ENCODE measurements at regions not wholly inside any gene's neighbourhood (a gene's known extent, or its start where the extent isn't known, plus 50 kb on each side); places are given as distances from the start of the nearest gene placed in this dataset.
"Not testable (repeated sequence)": the region's sequence is repeated elsewhere in the genome, so short reads cannot be mapped to it uniquely, and the experiment has no call there.

DNA sequence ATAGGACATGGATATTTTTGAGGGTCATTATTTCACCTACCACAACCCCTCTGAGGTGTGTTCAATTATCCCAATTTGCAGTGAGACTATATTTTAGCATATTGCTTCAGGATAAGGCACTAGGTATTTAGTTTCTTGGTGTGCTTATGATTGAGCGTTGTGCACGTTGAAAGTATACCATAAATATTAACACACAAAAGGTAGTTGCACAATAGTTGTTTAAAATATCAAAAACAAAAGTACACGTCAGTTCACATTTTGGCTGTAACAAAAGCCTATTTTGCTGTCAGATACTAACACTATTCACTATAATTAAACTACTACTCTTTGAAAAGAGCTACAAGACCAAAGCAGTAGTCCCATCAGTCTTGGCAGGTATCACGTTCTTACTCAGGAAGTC, 367.5 kb downstream of the DSC3 start:
- TF ChIP-seq, protein P1, sequence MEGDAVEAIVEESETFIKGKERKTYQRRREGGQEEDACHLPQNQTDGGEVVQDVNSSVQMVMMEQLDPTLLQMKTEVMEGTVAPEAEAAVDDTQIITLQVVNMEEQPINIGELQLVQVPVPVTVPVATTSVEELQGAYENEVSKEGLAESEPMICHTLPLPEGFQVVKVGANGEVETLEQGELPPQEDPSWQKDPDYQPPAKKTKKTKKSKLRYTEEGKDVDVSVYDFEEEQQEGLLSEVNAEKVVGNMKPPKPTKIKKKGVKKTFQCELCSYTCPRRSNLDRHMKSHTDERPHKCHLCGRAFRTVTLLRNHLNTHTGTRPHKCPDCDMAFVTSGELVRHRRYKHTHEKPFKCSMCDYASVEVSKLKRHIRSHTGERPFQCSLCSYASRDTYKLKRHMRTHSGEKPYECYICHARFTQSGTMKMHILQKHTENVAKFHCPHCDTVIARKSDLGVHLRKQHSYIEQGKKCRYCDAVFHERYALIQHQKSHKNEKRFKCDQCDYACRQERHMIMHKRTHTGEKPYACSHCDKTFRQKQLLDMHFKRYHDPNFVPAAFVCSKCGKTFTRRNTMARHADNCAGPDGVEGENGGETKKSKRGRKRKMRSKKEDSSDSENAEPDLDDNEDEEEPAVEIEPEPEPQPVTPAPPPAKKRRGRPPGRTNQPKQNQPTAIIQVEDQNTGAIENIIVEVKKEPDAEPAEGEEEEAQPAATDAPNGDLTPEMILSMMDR (IDR thresholded peaks at IDR 0.05; ENCODE audit: low read depth, low read length): no peak
- no peak overlapping the region for H3K4me3 ChIP-seq (replicated peaks in 1 of 2; ENCODE audit: low read depth in 2 of 2, low read length in 2 of 2)
- DNase-seq (ENCODE audit: low read depth in 2 of 2): no peak

- no peak for DNase-seq (ENCODE audit: low read depth in 2 of 2)
- TF ChIP-seq, protein P1 (IDR thresholded peaks at IDR 0.05; ENCODE audit: low read depth, low read length): no peak
- H3K4me3 ChIP-seq (replicated peaks in 1 of 2; ENCODE audit: low read depth in 2 of 2, low read length in 2 of 2): no peak overlapping the region
Measured at GRCh38 chr18:30674596-30674995, 367.9 kb downstream of the DSC3 start.

DNA sequence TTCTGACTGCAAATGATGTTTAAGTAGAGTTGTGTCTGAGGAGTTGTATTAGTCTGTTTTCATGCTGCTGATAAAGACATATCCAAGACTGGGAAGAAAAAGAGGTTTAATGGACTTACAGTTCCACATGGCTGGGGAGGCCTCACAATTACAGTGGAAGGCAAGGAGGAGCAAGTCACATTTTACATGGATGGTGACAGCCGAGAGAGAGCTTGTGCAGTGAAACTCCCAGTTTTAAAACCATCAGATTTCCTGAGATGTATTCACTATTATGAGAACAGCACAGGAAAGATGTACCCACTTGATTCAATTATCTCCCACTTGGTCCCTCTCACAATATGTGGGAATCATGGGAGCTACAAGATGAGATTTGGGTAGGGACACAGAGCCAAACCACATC, 370.1 kb downstream of the DSC3 start:
- DNase-seq (ENCODE audit: low read depth in 2 of 2); H3K4me3 ChIP-seq (replicated peaks in 1 of 2; ENCODE audit: low read depth in 2 of 2, low read length in 2 of 2): not testable (repeated sequence)

- no peak overlapping the region for H3K4me3 ChIP-seq (replicated peaks in 1 of 2; ENCODE audit: low read depth in 2 of 2, low read length in 2 of 2)
- TF ChIP-seq, protein P1 (IDR thresholded peaks at IDR 0.05; ENCODE audit: low read depth, low read length): no peak
- DNase-seq (ENCODE audit: low read depth in 2 of 2): no peak
Measured at GRCh38 chr18:30658306-30658705, 384.2 kb downstream of the DSC3 start.

GRCh38 chr18:30652387-30652786, 390.2 kb downstream of the DSC3 start:
- DNase-seq (ENCODE audit: low read depth in 2 of 2): no peak
- TF ChIP-seq, protein P1 (IDR thresholded peaks at IDR 0.05; ENCODE audit: low read depth, low read length): no peak
- no peak overlapping the region for H3K4me3 ChIP-seq (replicated peaks in 1 of 2; ENCODE audit: low read depth in 2 of 2, low read length in 2 of 2)

DNA sequence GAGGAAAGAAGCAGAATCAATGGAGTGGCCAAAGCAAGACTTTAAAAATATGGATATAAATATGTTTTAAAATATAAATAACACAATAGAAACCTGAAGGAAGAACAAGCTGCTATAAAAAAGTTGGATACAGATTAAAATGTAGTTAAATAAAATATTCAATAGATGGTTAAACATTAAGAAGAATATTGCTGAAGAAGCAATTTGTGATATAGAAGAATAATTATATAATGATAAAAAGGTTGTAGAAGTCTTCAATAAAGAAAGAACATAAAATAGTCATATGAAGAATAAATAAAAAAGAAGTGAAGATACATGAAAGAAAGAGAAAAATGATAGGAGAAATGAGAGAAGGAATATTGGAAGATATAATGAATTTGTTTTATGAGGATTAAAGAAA, 392.0 kb downstream of the DSC3 start:
- TF ChIP-seq, protein P1 (IDR thresholded peaks at IDR 0.05; ENCODE audit: low read depth, low read length): no peak
- no peak for DNase-seq (ENCODE audit: low read depth in 2 of 2)
- no peak overlapping the region for H3K4me3 ChIP-seq (replicated peaks in 1 of 2; ENCODE audit: low read depth in 2 of 2, low read length in 2 of 2)

DNA sequence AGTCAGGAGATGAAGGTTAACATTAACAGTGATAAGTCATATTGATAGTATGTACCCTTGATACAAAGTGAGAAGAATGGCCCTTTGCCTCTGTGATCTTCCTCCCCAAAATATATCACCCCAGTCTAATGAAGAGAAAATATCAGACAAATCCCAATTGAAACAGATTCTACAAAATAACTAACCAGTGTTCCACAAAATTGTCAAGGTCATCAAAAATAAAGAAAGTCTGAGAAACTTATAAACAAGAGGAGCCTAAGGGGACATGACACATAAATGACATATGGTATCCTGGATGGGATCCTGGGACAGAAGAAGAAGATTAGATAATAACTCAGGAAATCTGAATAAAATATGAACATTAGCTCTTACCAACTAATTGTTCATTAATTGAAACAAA, 398.4 kb downstream of the DSC3 start:
- TF ChIP-seq, protein P1 (IDR thresholded peaks at IDR 0.05; ENCODE audit: low read depth, low read length): no peak
- no peak for DNase-seq (ENCODE audit: low read depth in 2 of 2)
- no peak overlapping the region for H3K4me3 ChIP-seq (replicated peaks in 1 of 2; ENCODE audit: low read depth in 2 of 2, low read length in 2 of 2)
